ENCODE measurements at regions not wholly inside any gene's neighbourhood (a gene's known extent, or its start where the extent isn't known, plus 50 kb on each side); places are given as distances from the start of the nearest gene placed in this dataset.

- Histone ChIP-seq H3K4me3 (ENCODE audit: low read length) (no peak overlapping the region), H3K27me3 (ENCODE audit: control insufficient read depth, insufficient read depth, low read length, poor library complexity, severe bottlenecking) (no peaks in the 10 kb centered on the region), H3K36me3 (ENCODE audit: control insufficient read depth, insufficient read depth, low read length) (no peaks in the 10 kb centered on the region), H3K4me1 (ENCODE audit: control insufficient read depth, insufficient read depth, low read length) (no peaks in the 10 kb centered on the region), H3K9me3 (ENCODE audit: control insufficient read depth, low read length) (peaks cover 15% of the 10 kb centered on the region), H3K27ac (ENCODE audit: low read depth, low read length) (no peak overlapping the region), H3K9ac (ENCODE audit: extremely low read depth, low read length, poor library complexity, severe bottlenecking) (no peak overlapping the region)
- no peaks in the 10 kb centered on the region for H3K36me3 Mint-ChIP-seq (ENCODE audit: low read depth)
- no peak for DNase-seq
- TF ChIP-seq CTCF (conservative IDR thresholded peaks at IDR 0.05), result no peak
- H3K27ac Mint-ChIP-seq, result no peak overlapping the region
- 89 to 91% methylated on average over 7 to 9 of the region's 9 CpGs for WGBS, 2 experiments (ENCODE audit: insufficient coverage in 1 of 2, insufficient read length in 1 of 2)
- peaks cover 19% of the 10 kb centered on the region for H3K9me3 Mint-ChIP-seq
- H3K4me1 Mint-ChIP-seq, result no peaks in the 10 kb centered on the region
- no peak overlapping the region for H3K4me3 Mint-ChIP-seq
- no peaks in the 10 kb centered on the region for H3K27me3 Mint-ChIP-seq (ENCODE audit: insufficient read depth)
These were observed 131.1 kb downstream of the AXIN2 start for GRCh38 chr17:65430209-65430833.

DNA sequence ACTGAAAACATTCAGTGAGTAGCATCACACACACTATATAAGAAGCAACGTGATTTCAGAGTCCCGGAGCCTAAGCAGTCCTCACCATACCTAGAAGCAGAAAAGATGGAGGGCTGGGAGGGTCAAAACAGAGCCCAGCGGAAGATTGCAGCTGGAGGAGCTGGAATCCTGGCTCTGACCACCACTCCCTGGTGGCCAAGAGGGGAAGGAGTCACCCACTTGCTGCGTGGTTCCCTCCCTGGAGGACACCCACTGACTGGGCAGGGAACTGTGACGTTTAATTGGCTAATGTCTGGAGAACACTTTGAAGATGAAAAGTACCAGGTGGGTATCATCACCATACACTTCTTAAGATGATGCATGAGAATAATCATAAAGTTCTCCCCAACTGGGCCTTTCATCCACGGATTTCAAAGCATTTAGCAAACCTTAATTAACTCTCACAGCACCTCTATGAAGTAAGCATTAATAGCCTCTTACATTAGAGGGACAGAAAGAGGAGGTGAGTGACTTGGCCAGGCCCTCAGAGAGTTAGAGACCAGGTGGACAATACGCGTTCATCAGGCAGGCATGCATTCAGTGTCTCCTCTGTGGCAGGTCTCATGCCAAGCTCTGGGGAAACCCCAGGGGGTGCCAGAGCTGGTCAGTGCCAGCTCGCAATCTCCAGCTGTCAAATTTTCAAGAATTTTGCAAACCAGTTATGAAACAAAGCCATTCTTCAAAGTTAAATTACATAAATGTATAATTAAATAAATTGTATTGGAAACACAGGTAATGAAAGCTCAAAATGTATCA is 137.9 kb downstream of the AXIN2 start:
- H3K9me3 Mint-ChIP-seq, result peaks cover 13% of the 10 kb centered on the region
- Histone ChIP-seq H3K9ac (ENCODE audit: extremely low read depth, low read length, poor library complexity, severe bottlenecking) (no peak overlapping the region), H3K36me3 (ENCODE audit: control insufficient read depth, insufficient read depth, low read length) (no peaks in the 10 kb centered on the region), H3K27me3 (ENCODE audit: control insufficient read depth, insufficient read depth, low read length, poor library complexity, severe bottlenecking) (no peaks in the 10 kb centered on the region), H3K9me3 (ENCODE audit: control insufficient read depth, low read length) (peaks cover 9% of the 10 kb centered on the region), H3K27ac (ENCODE audit: low read depth, low read length) (no peak overlapping the region), H3K4me1 (ENCODE audit: control insufficient read depth, insufficient read depth, low read length) (no peaks in the 10 kb centered on the region), H3K4me3 (ENCODE audit: low read length) (no peak overlapping the region)
- DNase-seq, result peak; percentile 61
- H3K36me3 Mint-ChIP-seq (ENCODE audit: low read depth), result no peaks in the 10 kb centered on the region
- TF ChIP-seq CTCF (conservative IDR thresholded peaks at IDR 0.05), result peak; percentile 43
- no peaks in the 10 kb centered on the region for H3K4me1 Mint-ChIP-seq
- no peaks in the 10 kb centered on the region for H3K27me3 Mint-ChIP-seq (ENCODE audit: insufficient read depth)
- H3K4me3 Mint-ChIP-seq, result no peak overlapping the region
- 67 to 68% methylated on average over 4 to 9 of the region's 9 CpGs for WGBS, 2 experiments (ENCODE audit: insufficient coverage in 1 of 2, insufficient read length in 1 of 2)
- H3K27ac Mint-ChIP-seq, result no peak overlapping the region

DNA sequence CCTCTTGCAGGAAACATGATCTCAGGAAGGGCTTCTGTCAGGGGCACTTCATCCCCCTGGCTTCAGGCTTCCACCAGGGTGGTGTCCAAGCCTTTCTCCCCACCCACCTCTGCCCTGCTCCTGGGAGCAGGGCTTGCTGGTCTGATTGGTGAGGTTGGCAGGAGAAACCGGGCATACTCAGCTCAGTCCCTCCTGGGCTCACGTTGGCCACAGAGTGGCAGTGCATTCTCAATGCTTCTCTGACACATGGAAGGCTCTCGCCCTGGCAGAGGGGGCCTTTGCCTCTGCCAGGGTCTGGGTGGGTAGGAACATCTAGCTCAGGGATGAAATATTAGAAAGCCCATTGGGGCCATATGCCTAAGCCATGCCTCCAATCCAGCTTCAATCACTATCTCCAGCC is 142.8 kb downstream of the AXIN2 start:
- Mint-ChIP-seq H3K27ac (no peak overlapping the region), H3K4me1 (no peaks in the 10 kb centered on the region)

More for the DNA sequence above, 142.8 kb downstream of the AXIN2 start:
- WGBS, 2 experiments (ENCODE audit: insufficient coverage in 1 of 2, insufficient read length in 1 of 2), result 85 to 92% methylated on average over 2 to 3 of the region's 3 CpGs
- no peaks in the 10 kb centered on the region for H3K36me3 Mint-ChIP-seq (ENCODE audit: low read depth)
- H3K4me3 ChIP-seq (ENCODE audit: low read length), result no peak overlapping the region
- H3K4me3 Mint-ChIP-seq, result no peak overlapping the region
- no peak overlapping the region for H3K27ac ChIP-seq (ENCODE audit: low read depth, low read length)
- TF ChIP-seq CTCF (conservative IDR thresholded peaks at IDR 0.05), result no peak
- H3K9me3 Mint-ChIP-seq, result peaks cover 18% of the 10 kb centered on the region
- H3K9ac ChIP-seq (ENCODE audit: extremely low read depth, low read length, poor library complexity, severe bottlenecking), result no peak overlapping the region
- H3K27me3 ChIP-seq (ENCODE audit: control insufficient read depth, insufficient read depth, low read length, poor library complexity, severe bottlenecking), result no peaks in the 10 kb centered on the region
- H3K9me3 ChIP-seq (ENCODE audit: control insufficient read depth, low read length), result peaks cover 9% of the 10 kb centered on the region
- no peaks in the 10 kb centered on the region for H3K36me3 ChIP-seq (ENCODE audit: control insufficient read depth, insufficient read depth, low read length)
- peak; percentile 37 for DNase-seq
- no peaks in the 10 kb centered on the region for H3K27me3 Mint-ChIP-seq (ENCODE audit: insufficient read depth)
- no peaks in the 10 kb centered on the region for H3K4me1 ChIP-seq (ENCODE audit: control insufficient read depth, insufficient read depth, low read length)

Measured in endodermal cell (in vitro differentiated cells).